Stimulated activated CD4-positive, alpha-beta T cell treated with anti-CD3 and anti-CD28 coated beads, Interleukin-4, amount 100 ng/mL, for 1 hour (primary cell): ENCODE measurements at regions not wholly inside any gene's neighbourhood (a gene's known extent, or its start where the extent isn't known, plus 50 kb on each side); places are given as distances from the start of the nearest gene placed in this dataset.

Experiments used
- DNase-seq: peaks from one replicate; pipeline ENCODE4 v3.0.0-alpha.2; 2020

DNA sequence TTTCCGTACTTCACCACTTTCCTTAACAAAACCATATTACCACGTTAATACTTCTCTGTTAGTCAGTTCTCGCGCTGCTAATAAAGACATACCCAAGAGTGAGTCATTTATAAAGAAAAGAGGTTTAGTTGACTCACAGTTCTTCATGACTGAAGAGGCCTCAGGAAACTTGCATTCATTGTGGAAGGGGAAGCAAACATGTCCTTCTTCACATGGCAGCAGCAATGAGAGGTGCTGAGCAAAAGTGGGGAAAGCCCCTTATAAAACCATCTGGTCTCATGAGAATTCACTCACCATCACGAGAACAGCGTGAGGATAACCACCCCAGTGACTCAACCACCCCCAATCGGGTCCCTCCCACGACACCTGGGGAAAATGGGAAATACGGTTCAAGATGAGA lies 289.8 kb upstream of the CLNK start:
- DNase-seq = no peak

DNA sequence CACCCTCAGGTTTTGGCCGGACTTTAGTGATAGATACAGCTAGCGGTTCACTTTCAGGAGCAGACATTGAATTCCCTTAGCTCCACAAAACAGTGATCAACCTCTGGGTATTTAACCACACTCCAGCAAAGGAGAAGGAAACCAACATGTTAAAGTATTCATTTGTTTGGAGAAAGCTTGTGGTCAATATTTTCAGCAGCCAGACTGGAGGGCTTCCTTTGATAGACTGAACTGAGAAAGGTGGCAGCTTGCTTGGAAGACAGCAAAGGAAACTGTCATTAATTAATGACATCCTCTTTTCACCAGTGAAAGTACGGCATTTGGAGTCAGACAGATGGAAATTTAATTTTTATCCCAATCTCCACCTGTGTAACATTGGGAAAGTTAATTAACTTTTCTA lies 289.1 kb upstream of the CLNK start:
- DNase-seq = no peak

DNA sequence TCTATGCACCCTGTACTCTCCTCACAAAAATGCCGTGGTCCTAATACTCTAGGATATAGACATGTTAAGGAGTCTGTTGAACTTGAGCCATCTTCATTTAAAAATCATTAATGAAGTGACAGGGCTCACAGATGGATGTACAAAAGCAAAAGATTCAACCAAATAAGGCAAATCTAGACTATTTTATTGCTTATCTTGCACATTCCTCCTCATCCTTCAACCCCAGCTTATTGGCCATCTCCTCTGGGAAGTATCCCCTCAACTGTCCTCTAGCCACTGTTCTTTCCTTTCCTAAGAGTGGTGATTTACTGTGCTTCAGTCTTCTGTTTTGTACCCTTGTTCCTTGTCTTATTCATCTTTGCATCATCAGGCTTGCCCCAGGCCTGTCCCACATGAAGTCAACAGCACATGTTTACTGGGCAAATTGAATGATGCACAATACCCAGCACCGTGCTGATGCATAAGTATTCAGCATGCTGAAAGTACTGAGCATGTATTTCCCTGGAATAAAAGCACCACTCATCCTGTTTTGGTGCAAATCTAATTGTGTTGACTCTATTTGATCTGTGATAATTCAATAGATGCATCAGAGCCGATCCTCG lies 287.3 kb upstream of the CLNK start:
- no peak for DNase-seq

DNA sequence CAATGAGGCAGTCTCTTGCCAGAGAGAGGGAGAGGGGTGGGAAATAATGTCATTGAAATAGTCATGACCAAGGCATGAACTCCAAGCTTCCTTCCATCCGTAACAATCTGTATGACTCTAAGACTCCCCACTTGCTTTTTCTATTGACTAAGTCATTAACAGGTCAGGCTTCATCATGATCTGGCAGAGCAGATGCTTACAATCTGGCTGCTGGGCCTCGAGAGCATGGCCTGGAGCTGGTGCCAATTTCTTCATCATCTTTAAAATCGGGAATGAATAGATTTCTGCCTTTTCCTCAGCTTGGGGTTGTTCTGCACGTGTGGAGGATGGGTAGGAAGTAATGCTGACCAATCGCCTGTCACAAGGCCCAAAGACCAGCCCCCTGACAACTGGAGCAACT lies 280.6 kb upstream of the CLNK start:
- no peak for DNase-seq

DNA sequence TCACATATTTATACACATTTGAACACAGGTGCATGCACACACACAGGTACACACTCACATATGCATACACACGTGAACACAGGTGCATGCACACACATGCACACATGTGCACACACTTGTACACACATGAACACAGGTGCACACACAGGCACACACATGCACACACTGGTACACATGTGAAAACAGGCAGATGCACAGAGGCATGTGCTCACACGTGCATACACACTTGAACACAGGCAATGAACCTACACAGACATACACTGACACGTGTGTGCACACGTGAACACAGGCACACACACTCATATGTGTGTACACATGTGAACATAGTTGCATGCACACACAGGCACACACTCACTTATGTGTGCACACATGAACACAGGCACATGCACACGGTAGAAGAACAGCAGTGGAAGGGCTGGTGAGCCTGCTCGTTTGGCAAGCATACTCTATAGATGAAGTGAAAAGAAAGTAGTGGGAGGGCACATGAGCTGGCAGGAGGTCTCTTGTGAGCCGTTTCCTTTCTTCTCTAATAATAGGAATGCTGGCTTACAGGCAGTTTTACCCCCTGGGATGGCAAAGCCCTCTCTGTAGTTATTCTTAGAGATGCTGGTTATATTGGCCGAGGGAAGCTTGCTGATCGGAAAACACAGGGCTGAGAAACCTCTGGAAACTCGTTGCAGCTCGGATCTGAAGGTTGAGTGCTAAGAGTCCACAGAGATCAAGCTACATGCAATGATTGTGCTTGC lies 279.6 kb upstream of the CLNK start:
- no peak for DNase-seq

DNA sequence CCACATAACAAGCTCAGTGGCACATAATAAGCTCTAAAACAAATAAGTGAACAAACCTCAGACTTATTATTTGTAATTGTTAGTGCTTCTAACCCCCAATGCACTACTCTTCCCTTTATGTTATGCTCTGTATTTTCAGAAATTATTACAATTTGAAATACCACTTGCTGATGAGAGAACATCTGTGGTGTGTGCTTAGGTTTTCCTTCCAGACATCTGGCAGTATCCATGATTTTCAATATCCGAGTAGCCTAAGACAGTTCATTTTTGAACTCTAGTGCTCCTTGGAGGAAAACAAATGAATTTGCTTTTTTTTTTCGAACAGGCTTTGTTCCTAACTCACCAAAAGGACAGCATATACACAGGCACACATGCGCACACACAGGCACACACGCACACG lies 278.7 kb upstream of the CLNK start:
- DNase-seq = no peak

DNA sequence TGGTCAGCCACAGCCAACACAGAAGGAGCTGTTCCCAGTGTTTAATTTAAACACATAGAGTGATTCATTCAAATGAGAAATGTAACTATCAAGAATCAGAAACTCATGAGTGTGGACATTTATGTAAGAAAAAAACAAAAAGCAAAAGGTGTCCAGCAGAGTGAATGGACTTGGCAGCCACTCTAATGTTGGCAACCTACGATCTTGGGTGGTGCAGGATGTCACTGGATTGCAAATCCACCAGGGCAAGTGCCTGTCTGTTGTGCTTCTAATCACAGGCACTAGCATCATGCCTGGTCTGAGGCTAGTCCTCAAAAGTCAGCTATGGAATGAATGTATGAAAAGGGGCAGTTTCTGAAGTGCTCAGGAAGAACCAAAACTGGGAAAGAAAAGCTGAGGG lies 277.7 kb upstream of the CLNK start:
- DNase-seq = no peak

DNA sequence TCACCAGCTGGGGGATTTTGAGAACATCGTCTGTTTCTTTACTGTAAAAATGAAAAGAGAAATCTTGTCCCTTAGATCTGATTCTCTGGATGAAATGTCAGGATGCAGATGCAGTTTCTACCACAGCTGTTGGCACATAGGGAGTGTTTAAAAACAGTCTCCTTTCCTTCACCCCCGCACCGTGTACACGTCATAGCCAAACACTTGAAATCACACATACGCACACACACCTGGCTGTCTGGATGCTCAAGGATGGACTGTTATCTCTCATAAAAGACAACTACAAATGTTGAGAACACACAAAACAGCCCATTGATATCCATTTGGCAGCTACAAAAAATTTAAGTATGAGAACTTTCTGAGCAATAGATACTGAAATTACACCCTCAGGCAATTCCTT lies 275.8 kb upstream of the CLNK start:
- DNase-seq = no peak

DNA sequence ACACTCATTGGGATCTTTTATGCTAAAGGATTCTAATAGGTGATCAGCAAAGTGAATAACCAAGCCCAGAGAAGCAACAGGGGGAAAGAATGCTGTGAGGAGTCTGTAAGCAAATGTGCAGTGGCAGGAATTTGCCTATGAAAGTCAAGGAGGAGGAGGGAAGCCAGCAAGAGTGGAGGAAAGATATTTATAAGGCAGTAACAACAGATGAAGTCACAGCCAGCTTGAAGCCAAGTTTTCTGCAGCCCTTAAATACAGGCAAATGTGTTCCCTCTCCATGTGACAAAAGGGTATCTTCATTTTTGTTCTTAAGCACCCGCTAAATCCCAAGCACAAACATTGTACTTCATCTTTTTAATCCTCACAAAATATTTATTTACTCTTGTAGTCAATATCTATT lies 275.0 kb upstream of the CLNK start:
- no peak for DNase-seq

DNA sequence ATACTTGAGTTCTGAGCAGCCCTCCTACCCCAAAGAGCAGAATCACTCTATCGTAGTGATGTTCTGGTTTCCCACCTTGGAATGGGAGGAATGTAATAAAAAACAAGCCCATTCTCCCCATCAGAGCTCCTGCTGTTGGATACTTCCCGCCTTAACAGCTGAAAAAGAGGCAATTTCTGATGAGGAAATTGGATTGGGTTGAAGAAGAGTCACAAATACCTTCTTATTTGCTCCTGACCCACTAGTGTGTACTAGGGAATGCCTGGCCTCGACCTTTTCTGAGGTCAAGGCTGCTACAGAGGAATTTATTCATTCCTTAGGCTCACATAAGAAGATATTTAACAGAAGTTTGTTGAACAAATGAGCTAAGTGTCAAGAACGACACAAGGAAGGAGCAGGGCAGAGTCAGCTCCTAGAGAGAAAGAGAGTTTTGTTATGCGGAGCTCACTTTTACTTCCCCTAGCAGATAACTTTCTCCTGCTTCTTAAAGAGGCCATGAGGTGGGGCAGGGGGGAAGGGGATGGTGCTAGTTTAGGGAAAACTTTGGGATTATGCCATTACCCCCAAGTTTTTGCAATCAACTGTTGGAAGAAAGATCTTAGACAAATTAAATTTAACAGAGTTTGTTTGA lies 273.8 kb upstream of the CLNK start:
- no peak for DNase-seq

DNA sequence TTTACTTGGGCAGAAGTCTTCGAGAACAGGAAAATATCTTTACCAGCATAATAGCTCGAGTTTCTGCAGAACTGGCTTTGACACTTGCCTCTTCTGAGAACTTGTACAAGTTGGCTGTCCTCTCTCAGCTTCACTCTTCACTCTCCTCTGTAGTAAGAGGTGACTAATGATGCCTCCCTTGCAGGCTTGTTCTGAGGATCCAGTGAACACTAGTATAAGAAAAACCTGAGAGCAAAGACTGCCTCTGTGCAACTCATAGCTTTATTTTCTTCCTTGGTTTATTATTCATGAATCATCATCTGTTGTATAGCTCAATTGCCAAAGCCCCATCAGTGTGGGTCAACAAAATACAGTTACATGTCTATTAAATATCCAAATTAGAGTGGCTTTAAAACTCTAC lies 266.7 kb upstream of the CLNK start:
- no peak for DNase-seq

DNA sequence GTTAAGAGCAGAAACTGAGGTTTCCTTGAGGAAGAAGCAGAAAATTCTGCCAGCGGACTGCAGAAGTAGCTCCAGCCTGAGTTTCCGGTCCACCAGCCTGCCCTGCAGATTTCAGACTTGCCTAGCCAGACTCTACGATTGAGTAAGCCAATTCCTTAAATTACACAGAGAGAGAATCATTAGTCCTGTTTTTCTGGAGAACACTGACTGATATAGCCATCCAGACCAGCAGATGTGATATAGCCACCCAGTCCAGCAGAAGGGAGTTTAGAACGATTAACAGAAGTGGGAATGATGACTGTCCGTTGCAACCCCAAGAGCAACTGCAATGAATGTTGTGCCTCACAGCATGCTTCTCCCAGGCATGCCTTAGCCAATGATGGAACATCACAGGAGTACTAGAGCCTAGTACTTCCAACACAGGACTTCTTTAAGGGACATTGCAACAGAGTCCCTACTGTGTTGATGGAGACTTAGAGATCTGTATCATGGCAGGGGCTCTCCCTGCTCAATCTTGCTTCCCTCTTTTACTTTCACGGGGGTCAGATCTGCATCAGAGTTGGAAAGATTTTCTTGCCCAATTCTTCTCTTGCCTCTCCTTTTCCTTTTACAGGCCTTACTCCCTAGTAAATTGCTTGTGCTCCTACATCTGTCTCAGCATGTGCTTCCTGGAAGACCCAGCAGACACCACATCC lies 264.6 kb upstream of the CLNK start:
- no peak for DNase-seq

DNA sequence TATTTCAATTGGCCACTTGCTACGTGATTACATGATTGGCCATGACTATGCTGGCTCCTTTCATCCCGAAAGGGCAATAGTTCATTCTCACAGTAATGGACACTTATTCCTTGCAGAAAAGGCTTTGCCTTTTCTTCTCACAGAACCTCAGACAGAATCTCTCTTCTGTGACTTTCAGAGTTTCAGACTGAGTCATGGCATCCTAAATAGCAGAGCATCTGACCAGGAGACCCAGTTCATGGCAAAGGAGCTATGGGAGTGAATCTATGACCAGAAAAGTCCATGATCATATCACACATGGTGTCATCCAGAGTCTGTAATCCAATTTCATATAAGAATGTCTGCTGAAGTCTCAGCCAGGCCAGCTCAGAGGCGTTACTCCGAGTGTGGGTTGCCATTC lies 263.3 kb upstream of the CLNK start:
- no peak for DNase-seq

DNA sequence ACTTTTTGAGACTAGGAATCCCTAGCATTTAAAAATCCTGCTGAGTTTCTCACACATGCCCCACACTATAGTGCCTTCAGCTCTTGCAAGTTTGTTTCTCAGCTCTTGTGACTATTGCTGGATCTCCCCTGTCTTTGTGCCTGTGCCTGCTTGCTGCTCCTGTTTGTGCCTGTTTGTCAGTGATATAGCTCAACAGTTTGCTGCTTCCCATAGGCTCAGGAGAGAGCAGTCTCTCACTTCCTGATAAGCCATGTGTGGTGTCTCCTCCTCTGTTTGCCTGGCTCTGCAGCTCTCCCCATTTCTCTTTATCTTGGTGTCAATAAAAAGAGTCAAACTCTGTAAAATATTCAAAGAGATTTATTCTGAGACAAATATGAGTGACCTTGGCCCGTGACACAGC lies 259.8 kb upstream of the CLNK start:
- no peak for DNase-seq

DNA sequence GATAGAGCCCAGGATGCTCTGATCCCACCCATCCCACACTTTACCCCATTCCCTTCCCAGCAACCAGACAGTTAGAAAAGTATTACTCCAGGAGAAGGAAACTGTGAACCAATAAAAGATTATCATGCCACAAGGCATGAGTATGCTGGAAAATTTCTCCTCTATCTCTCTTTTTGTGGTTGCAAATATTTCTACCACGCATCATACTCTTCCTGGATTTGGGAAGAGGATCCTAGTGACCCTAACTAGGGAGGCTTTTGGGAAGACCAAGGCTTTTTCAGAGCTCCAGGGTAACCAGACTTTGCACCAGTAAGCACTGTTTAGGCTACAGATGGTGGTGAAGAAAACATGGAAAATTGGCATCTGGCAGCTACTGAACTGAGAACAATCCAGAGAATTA lies 257.6 kb upstream of the CLNK start:
- DNase-seq = no peak

DNA sequence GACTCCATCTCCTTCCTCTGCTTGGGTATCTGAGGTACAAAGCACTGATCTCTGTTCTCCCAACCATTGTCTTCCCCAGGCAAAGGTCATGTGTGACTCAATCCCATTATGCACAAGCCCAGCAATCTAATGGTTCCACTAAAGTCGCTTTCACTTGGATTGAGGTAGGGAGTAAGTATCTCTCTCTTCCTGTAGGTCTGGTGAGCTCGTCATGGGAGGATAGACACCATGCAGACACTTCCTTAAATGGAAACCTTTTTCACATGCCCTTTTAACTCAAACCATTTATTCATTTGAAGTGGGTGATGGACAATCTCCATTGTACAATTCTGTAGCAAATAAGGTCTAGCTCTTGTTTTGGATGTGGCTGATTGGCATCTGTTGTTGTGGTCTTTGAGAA lies 245.2 kb upstream of the CLNK start:
- no peak for DNase-seq

DNA sequence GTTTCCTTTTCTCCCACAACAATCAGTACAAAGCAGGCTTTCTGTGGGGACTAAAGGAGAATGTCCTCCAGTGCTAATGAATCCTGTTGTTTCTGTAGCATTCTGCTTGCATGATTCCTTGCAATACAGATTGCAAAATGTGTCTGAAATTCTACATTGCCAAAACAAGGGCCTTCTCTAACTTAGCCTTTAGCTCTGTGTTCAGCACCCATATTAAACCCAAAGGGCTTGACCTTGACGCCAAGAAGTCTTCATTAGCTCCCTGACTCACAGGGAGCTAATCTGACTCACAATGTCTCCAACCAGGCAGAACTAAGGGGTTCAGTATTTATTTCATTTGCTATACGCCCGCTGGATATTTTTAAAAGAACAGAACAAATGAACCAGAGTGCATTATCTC lies 241.4 kb upstream of the CLNK start:
- DNase-seq = no peak

DNA sequence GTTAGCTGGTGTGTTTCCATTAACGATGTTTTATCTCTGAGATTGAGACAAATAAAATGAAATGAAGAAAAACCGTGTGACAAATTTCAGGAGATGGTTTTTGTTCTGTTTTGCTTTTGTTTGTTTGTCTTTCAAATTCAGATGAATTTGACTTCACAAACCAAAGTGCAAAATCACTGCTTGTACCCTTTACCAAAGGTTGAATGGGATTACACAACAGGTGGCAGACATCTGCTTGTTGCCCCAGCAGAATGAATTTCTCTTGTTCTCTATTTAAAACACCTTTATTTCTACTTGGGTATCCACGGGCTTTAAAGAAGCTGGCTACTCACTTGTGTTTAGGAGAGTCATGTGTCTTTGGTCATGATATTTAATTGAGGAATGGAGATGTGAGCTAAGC lies 239.7 kb upstream of the CLNK start:
- DNase-seq = no peak

DNA sequence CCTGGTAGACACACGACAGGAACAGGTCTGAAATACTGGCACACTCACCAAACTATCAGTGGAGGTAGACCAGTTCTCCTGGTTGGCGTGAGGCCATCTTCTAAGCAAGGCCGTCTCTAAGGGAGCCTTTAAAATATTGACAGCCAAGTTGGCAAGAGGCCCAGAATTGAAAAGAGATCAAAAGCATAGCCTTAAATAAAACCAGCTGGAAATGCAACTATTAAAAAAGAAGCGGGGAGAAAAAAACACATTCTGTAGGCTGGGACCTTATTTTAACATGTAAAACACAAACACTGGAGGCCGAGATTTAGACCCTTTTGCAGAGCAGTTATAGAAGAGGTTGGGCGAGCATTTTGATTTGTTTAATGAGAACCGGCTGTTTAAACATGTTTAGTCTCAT lies 233.0 kb upstream of the CLNK start:
- DNase-seq = no peak

DNA sequence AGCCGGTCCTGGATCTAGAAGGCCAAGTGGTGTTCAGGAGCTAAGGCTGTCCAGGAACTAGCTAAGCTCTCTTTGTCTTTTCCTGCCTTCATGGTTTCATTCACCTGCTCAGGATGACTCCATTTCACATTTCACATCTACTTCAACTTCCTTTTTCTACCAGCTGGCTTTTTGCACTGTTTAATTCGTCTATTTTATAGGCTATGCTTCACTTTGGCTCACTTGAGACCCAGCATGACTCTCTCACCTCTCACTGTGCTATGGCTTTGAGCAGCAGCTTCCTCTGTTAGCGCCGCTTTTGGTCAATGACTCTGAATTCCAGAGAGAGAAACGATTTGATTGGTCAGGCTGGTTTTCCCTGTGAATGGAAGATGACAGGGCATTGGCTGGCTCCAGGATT lies 213.5 kb upstream of the CLNK start:
- DNase-seq = no peak

DNA sequence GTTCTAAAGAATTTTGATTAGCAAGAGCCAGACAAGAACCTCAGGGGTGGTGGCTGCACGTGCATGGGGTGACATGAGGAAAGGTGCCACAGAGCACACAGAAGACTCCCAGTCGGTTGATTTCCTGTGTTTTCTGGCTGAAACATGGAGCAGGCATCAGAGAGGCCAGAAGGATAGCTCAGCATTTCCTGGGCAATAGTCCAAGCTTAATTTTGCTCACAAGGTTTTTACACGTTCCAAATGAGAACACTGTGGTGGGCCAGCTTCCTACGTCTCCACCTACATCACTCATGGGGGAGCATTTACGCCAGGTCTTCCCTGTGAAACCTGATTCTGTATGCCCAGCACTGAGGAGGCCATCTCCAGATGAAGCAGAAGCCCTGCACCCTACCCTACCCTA lies 212.5 kb upstream of the CLNK start:
- DNase-seq = no peak

DNA sequence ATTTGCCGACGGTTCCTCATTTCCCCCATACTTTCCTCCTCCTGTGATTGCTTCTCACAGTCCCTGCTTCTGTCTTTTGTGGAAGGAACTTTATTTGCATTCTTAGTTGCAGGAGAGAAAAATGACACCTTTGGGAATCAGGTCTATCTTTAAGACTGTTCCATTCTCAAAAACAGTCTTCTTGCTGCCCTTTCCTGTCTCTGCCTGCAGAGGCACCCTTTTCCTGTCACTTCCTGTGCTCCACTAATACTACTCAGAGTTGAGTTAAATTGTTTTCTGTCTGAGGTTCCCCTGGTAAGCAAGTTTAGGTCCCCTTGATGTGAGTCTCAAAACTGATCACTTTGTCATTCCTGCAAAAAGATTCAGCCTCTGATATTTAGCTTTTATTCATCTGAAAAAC lies 208.8 kb upstream of the CLNK start:
- no peak for DNase-seq

DNA sequence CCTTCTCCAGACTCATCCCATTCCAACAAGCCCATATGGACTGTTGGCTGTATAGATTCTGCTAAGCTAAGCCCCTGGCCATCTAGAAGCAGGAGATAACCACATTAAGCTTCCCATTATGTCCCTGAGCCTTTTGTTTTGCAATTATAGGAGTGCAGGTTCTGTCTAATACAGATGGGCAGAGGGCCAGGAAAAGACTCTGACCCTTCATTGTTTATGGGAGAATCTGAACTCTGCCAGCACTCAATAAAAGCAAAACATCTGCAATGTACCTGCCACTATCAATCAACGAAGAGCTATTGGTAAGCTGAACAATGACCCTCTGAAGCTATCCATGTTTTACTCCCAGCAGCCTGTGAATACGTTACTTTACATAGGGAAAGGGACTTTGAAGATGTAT lies 207.3 kb upstream of the CLNK start:
- DNase-seq = no peak

DNA sequence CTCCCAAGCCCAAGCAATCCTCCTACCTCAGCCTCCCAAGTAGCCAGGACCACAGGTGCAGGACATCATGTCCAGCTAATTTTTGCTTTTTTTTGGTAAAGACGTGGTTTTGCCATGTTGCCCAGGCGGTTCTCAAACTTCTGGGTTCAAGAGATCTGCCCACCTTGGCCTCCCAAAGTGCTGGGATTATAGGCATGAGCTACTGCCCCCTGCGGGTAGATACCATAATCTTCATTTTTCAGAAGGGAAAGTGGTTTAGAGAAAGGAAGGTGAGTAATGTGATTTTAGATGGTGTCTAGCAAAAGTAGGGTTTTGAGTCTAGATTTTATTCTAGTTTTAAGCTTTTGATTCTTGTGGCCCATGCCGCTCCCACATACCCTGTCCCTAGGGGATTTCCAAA lies 205.3 kb upstream of the CLNK start:
- no peak for DNase-seq
